HepG2 (cell line): ENCODE measurements at regions not wholly inside any gene's neighbourhood (a gene's known extent, or its start where the extent isn't known, plus 50 kb on each side); places are given as distances from the start of the nearest gene placed in this dataset.

Experiments used
- ATAC-seq: fragments of 200-7000 bp; cut with Tn5 transposase; 3 replicates; pipeline ENCODE4 v1.9.1; 2020; ENCODE audit warnings: mild to moderate bottlenecking, moderate library complexity
- BruUV-seq: library from RNA; stranded (reverse); fragments of 400-500 nt; replicated peaks from 2 replicates; lab custom pipeline; 2021; lab: Mats Ljungman, UMichigan
- CTCF ChIA-PET: fragments of 300-600 bp; formaldehyde crosslinking; extraction: SDS; loops from one replicate; lab custom pipeline; 2021; ENCODE audit warnings: low total read pairs, inconsistent platforms, low intra/inter-chr PET ratio; lab: Yijun Ruan, JAX
- POLR2A ChIA-PET: fragments of 350-600 bp; sonication (Branson Sonifier 250); formaldehyde crosslinking; loops from one replicate; lab custom pipeline; 2020; ENCODE audit warnings: antibody characterized with exemption, inconsistent platforms; lab: Yijun Ruan, JAX
- DNase-seq: peaks from one replicate; pipeline ENCODE4 v3.0.0-alpha.2; 2015; ENCODE audit warnings: low spot score
- FAIRE-seq: peaks from 3 replicates; lab custom pipeline; 2011; peaks lifted over from hg19 to GRCh38; lab: Jason Lieb, UNC
- H2AFZ ChIP-seq: one replicate; pipeline ENCODE4 v1.6.1; 2011; ENCODE audit warnings: low read length, inconsistent platforms
- H3K27ac ChIP-seq: fragments of 300-600 bp; 3 replicates; pipeline ENCODE4 v1.8.0; 2011; ENCODE audit warnings: mixed run types, mild to moderate bottlenecking, mixed read lengths, low read length, inconsistent platforms; ENCODE audit not compliant: insufficient read depth; ENCODE audit errors: extremely low read length
- H3K27me3 ChIP-seq, 2 experiments: fragments of 200-600 bp in 1 of 2; 2 replicates in 1 of 2; 3 replicates in 1 of 2; pipeline versions ENCODE4 v1.6.0 to v1.8.0; 2011; ENCODE audit warnings: low read length in 2 of 2, mild to moderate bottlenecking in 2 of 2, moderate library complexity in 2 of 2, inconsistent platforms in 1 of 2; ENCODE audit not compliant: insufficient read depth in 2 of 2, control insufficient read depth in 1 of 2
- H3K36me3 ChIP-seq, 2 experiments: fragments of 200-600 bp in 1 of 2; replicated peaks in 1 of 2; 2 replicates in 1 of 2; 3 replicates in 1 of 2; pipeline versions ENCODE4 v1.5.1 to v1.8.0; 2011; ENCODE audit warnings: low read length in 2 of 2, inconsistent platforms in 1 of 2; ENCODE audit not compliant: insufficient read depth in 2 of 2, control insufficient read depth in 1 of 2
- H3K4me1 ChIP-seq: 2 replicates; pipeline ENCODE4 v1.5.1; 2012; ENCODE audit warnings: low read length, inconsistent platforms; ENCODE audit not compliant: insufficient read depth
- H3K4me2 ChIP-seq: 2 replicates; pipeline ENCODE4 v1.6.0; 2011; ENCODE audit warnings: low read depth, low read length, inconsistent platforms
- H3K4me3 ChIP-seq, 3 experiments: fragments of 200-600 bp in 1 of 3; sonication (generic), shearing (Covaris generic) in 1 of 3; replicated peaks in 1 of 3; 2 replicates each; pipeline ENCODE4 v1.5.1; 2011 to 2016; ENCODE audit warnings: low read length in 3 of 3, inconsistent platforms in 2 of 3, low read depth in 2 of 3, mild to moderate bottlenecking in 2 of 3, control low read depth in 1 of 3, mixed read lengths in 1 of 3; ENCODE audit not compliant: insufficient read depth in 1 of 3
- H3K79me2 ChIP-seq: one replicate; pipeline ENCODE4 v1.6.1; 2011; ENCODE audit warnings: low read length, inconsistent platforms; ENCODE audit not compliant: insufficient read depth
- H3K9ac ChIP-seq: 2 replicates; pipeline ENCODE4 v1.6.0; 2011; ENCODE audit warnings: mild to moderate bottlenecking, low read depth, low read length, inconsistent platforms; ENCODE audit not compliant: insufficient read depth
- H3K9me3 ChIP-seq: 2 replicates; pipeline ENCODE4 v1.5.1; 2012; ENCODE audit warnings: mild to moderate bottlenecking, low read length
- H4K20me1 ChIP-seq: 2 replicates; pipeline ENCODE4 v1.6.0; 2011; ENCODE audit warnings: inconsistent platforms, mild to moderate bottlenecking, low read length, moderate library complexity; ENCODE audit not compliant: insufficient read depth
- ATF4 ChIP-seq, 2 experiments: fragments of 450-650 bp in 1 of 2; sonication (generic) in 1 of 2; formaldehyde crosslinking; IDR thresholded peaks; 2 replicates each; pipeline versions ENCODE4 v1.5.0 to v1.8.0; 2020 to 2022; ENCODE audit warnings: mild to moderate bottlenecking in 1 of 2, missing genetic modification reagents in 1 of 2
- GPN1 ChIP-seq: sonication (generic); formaldehyde crosslinking; IDR thresholded peaks from 2 replicates; pipeline ENCODE4 v1.5.1; 2020; ENCODE audit warnings: missing genetic modification reagents, borderline replicate concordance
- KIAA2018 ChIP-seq: sonication (generic); formaldehyde crosslinking; IDR thresholded peaks from 2 replicates; pipeline ENCODE4 v1.5.0; 2020; ENCODE audit warnings: mild to moderate bottlenecking, missing genetic modification reagents, borderline replicate concordance
- NFIB ChIP-seq: sonication (generic); formaldehyde crosslinking; IDR thresholded peaks from 2 replicates; pipeline ENCODE4 v1.9.0; 2021; ENCODE audit warnings: missing genetic modification reagents, mild to moderate bottlenecking, borderline replicate concordance
- PRDM10 ChIP-seq: sonication (generic); formaldehyde crosslinking; IDR thresholded peaks from 2 replicates; pipeline ENCODE4 v1.4.0; 2020; ENCODE audit warnings: low read depth, missing genetic modification reagents
- YY1 ChIP-seq: IDR thresholded peaks from 2 replicates; pipeline ENCODE4 v1.6.1; 2011; ENCODE audit warnings: low read length, low read depth, moderate library complexity, mild to moderate bottlenecking; ENCODE audit not compliant: insufficient read depth, insufficient replicate concordance
- ZBTB25 ChIP-seq: IDR thresholded peaks from 2 replicates; pipeline ENCODE4 v1.6.1; 2018; ENCODE audit warnings: missing genetic modification reagents
- ZBTB7A ChIP-seq: sonication (generic); formaldehyde crosslinking; IDR thresholded peaks from 2 replicates; pipeline ENCODE4 v1.8.0; 2022; ENCODE audit warnings: mild to moderate bottlenecking, missing genetic modification reagents
- ZNF546 ChIP-seq: sonication (generic); formaldehyde crosslinking; conservative IDR thresholded peaks from 2 replicates; pipeline ENCODE4 v1.8.1; 2023; ENCODE audit warnings: mild to moderate bottlenecking, missing genetic modification reagents
- ZNF619 ChIP-seq: sonication (generic); formaldehyde crosslinking; IDR thresholded peaks from 2 replicates; pipeline ENCODE4 v1.4.0; 2020; ENCODE audit warnings: mild to moderate bottlenecking, missing genetic modification reagents
- ZNF766 ChIP-seq: sonication (generic); formaldehyde crosslinking; IDR thresholded peaks from 2 replicates; pipeline ENCODE4 v1.5.0; 2020; ENCODE audit warnings: missing genetic modification reagents, borderline replicate concordance
- WGBS: methylation state at CpG from one replicate; pipeline ENCODE4 v1.1.6; 2017; ENCODE audit warnings: low lambda C conversion rate; 5-methylcytosine and 5-hydroxymethylcytosine counted together
- in situ Hi-C: cut with HindIII; loops from 2 replicates; pipeline ENCODE4 v1.10.0; 2017; ENCODE audit warnings: low pct_unique_long_range_greater_than_20kb; ENCODE audit not compliant: extremely low pct_ligation_motif_present
- intact Hi-C: fragments of 100-400 bp; cut with micrococcal nuclease; formaldehyde crosslinking; loops from one replicate; pipeline ENCODE4 v1.10.0; 2022; ENCODE audit not compliant: unreplicated experiment

- H4K20me1 ChIP-seq: no peaks in the 10 kb centered on the region
- H3K9me3 ChIP-seq: no peaks in the 10 kb centered on the region
- no peak overlapping the region for H2AFZ ChIP-seq
- H3K79me2 ChIP-seq: no peaks in the 10 kb centered on the region
- ChIA-PET POLR2A (no interaction called here), CTCF (no interaction called here)
- intact Hi-C loops: no loop called here
- DNase-seq (no peak), FAIRE-seq (no peak), ATAC-seq (no peak)
- in situ Hi-C loops: no loop called here
- WGBS: 7% methylated on average over 2 of the region's 2 CpGs
- H3K4me2 ChIP-seq: no peak overlapping the region
- no peaks in the 10 kb centered on the region for H3K27me3 ChIP-seq
- H3K27ac ChIP-seq: no peak overlapping the region
- H3K9ac ChIP-seq: no peak overlapping the region
- H3K4me3 ChIP-seq: no peak overlapping the region
- no peaks in the 10 kb centered on the region for H3K4me1 ChIP-seq
- no TSS peak for BruUV-seq
- no peaks in the 10 kb centered on the region for H3K36me3 ChIP-seq
- no peak for TF ChIP-seq ZBTB7A (CRISPR knock-in tag)
- no peak for TF ChIP-seq ZNF546 (CRISPR knock-in tag)
- no peak for TF ChIP-seq KIAA2018 (CRISPR knock-in tag)
- no peak for TF ChIP-seq YY1
- no peak for TF ChIP-seq ATF4 (CRISPR knock-in tag; IDR thresholded peaks at IDR 0.05)
- no peak for TF ChIP-seq ZNF766 (CRISPR knock-in tag)
- TF ChIP-seq ZNF619 (CRISPR knock-in tag): no peak
- no peak for TF ChIP-seq GPN1 (CRISPR knock-in tag)
- no peak for TF ChIP-seq NFIB (CRISPR knock-in tag)
- TF ChIP-seq PRDM10 (CRISPR knock-in tag): no peak
- no peak for TF ChIP-seq ZBTB25 (CRISPR knock-in tag)
Observed at GRCh38 chr5:61854531-61854930, 451.5 kb upstream of the KIF2A start.
